Spleen (tissue), 11 donors: ENCODE measurements at regions not wholly inside any gene's neighbourhood (a gene's known extent, or its start where the extent isn't known, plus 50 kb on each side); places are given as distances from the start of the nearest gene placed in this dataset.

Experiments used
- DNase-seq: peaks from one replicate; pipeline ENCODE4 v3.0.0-alpha.2; 2020
- H3K27ac ChIP-seq, 8 donors: fragments of 200-600 bp; sonication (generic) in 7 of 8; 1 replicate in 4 of 8; 2 replicates in 4 of 8; pipeline versions ENCODE4 v1.5.0 to v1.8.0; 2016 to 2021; ENCODE audit warnings: inconsistent platforms in 4 of 8, mild to moderate bottlenecking in 4 of 8, moderate library complexity in 1 of 8
- H3K27me3 ChIP-seq, 7 donors: fragments of 200-600 bp; sonication (generic) in 6 of 7; replicated peaks in 1 of 7; 1 replicate in 4 of 7; 2 replicates in 3 of 7; pipeline versions ENCODE4 v1.5.0 to v1.8.0; 2016 to 2021; ENCODE audit warnings: inconsistent platforms in 3 of 7, mild to moderate bottlenecking in 1 of 7
- H3K36me3 ChIP-seq, 6 donors: fragments of 200-600 bp; sonication (generic) in 5 of 6; 1 replicate in 4 of 6; 2 replicates in 2 of 6; pipeline versions ENCODE4 v1.5.0 to v1.8.0; 2016 to 2021; ENCODE audit warnings: inconsistent platforms in 2 of 6
- H3K4me1 ChIP-seq, 6 donors: fragments of 200-600 bp; sonication (generic) in 5 of 6; 1 replicate in 3 of 6; 2 replicates in 3 of 6; pipeline versions ENCODE4 v1.5.0 to v1.8.0; 2016 to 2021; ENCODE audit warnings: inconsistent platforms in 3 of 6
- H3K4me3 ChIP-seq, 8 donors: fragments of 200-600 bp; sonication (generic) in 7 of 8; 1 replicate in 4 of 8; 2 replicates in 4 of 8; pipeline versions ENCODE4 v1.5.0 to v1.8.0; 2016 to 2021; ENCODE audit warnings: inconsistent platforms in 4 of 8, mild to moderate bottlenecking in 4 of 8, moderate library complexity in 2 of 8
- H3K9me3 ChIP-seq, 8 donors: fragments of 200-600 bp; sonication (generic) in 7 of 8; 1 replicate in 4 of 8; 2 replicates in 4 of 8; pipeline versions ENCODE4 v1.5.0 to v1.8.0; 2016 to 2021; ENCODE audit warnings: inconsistent platforms in 4 of 8
- CTCF ChIP-seq, 11 experiments: fragments of 200-600 bp in 7 of 11; fragments of 450-650 bp in 4 of 11; sonication (generic) in 4 of 11; IDR thresholded peaks in 8 of 11; conservative IDR thresholded peaks in 3 of 11; 1 replicate in 7 of 11; 2 replicates in 4 of 11; pipeline versions ENCODE4 v1.4.0 to v1.8.0; 2016 to 2021; ENCODE audit warnings: antibody characterized with exemption in 11 of 11, inconsistent platforms in 4 of 11, mild to moderate bottlenecking in 1 of 11
- POLR2A ChIP-seq, 3 donors: fragments of 450-650 bp; IDR thresholded peaks; one replicate each; pipeline ENCODE4 v1.5.1; 2017; ENCODE audit warnings: antibody characterized with exemption in 3 of 3, mild to moderate bottlenecking in 1 of 3
- POLR2AphosphoS5 ChIP-seq, 3 donors: sonication (generic); formaldehyde crosslinking; IDR thresholded peaks; one replicate each; pipeline ENCODE4 v1.5.1; 2017; ENCODE audit warnings: antibody characterized with exemption in 3 of 3
- WGBS, 5 donors: extraction: QIAGEN DNeasy Blood & Tissue Kit in 3 of 5; methylation state at CpG; one replicate each; pipeline versions ENCODE4 v1.1.5 to v1.1.7; 2013 to 2018; 5-methylcytosine and 5-hydroxymethylcytosine counted together
- intact Hi-C: fragments of 100-400 bp; cut with DNase I; formaldehyde crosslinking; loops from one replicate; pipeline ENCODE4 v1.15.0; 2023; ENCODE audit warnings: low total_unique reads
- donor health status: healthy with polysubstance abuse.
- donor health status: DM: no; HTN: no; CAD: no; lungs with moderate emphysema.
- donor health status: DM: no; HTN: no; CAD: no.
- donor health status: Bipolar disorder and iron deficiency.
- donor health status: healthy.
- donor health status: DM: no; HTN: no; CAD: no.
- donor health status: DM: yes; HTN: yes; CAD: no.

GRCh38 chr3:775178-775880, 317.5 kb upstream of the CNTN6 start:
- WGBS, 5 donors: 87 to 93% (median 90%) methylated on average over 6 of the region's 6 CpGs
- Histone ChIP-seq H3K27me3 (no peaks in the 10 kb centered on the region), H3K4me3 (no peak overlapping the region), H3K9me3 (peaks cover 0 to 8% (median 2%) of the 10 kb centered on the region in 8 donors), H3K36me3 (no peaks in the 10 kb centered on the region), H3K4me1 (no peaks in the 10 kb centered on the region), H3K27ac (no peak overlapping the region)
- DNase-seq: no peak
- intact Hi-C loops: no loop called here
- no peak for TF ChIP-seq CTCF (IDR thresholded peaks at IDR 0.05 in 8 of 11, conservative IDR thresholded peaks at IDR 0.05 in 3 of 11)
- TF ChIP-seq POLR2A (IDR thresholded peaks at IDR 0.05): no peak
- TF ChIP-seq POLR2AphosphoS5 (IDR thresholded peaks at IDR 0.05): no peak

- no peak overlapping the region for H3K27ac ChIP-seq
- WGBS, 5 donors: 71 to 86% (median 74%) methylated on average over 3 of the region's 3 CpGs
- intact Hi-C loops: no loop called here
- no peaks in the 10 kb centered on the region for H3K27me3 ChIP-seq
- TF ChIP-seq POLR2AphosphoS5 (IDR thresholded peaks at IDR 0.05): no peak
- TF ChIP-seq CTCF (IDR thresholded peaks at IDR 0.05 in 8 of 11, conservative IDR thresholded peaks at IDR 0.05 in 3 of 11): no peak
- no peak for TF ChIP-seq POLR2A (IDR thresholded peaks at IDR 0.05)
- H3K9me3 ChIP-seq: peaks cover 0 to 23% (median 14%) of the 10 kb centered on the region in 8 donors
- no peak overlapping the region for H3K4me3 ChIP-seq
- H3K4me1 ChIP-seq: no peaks in the 10 kb centered on the region
- no peak for DNase-seq
- no peaks in the 10 kb centered on the region for H3K36me3 ChIP-seq
Observed at GRCh38 chr3:780505-780904, 312.3 kb upstream of the CNTN6 start.

- TF ChIP-seq CTCF (IDR thresholded peaks at IDR 0.05 in 8 of 11, conservative IDR thresholded peaks at IDR 0.05 in 3 of 11) (no peak), POLR2A (IDR thresholded peaks at IDR 0.05) (no peak)
- H3K27me3 ChIP-seq: no peaks in the 10 kb centered on the region
- 88 to 93% (median 90%) methylated on average over 5 of the region's 5 CpGs for WGBS, 5 donors
- H3K4me1 ChIP-seq: no peaks in the 10 kb centered on the region
- peaks cover 0 to 11% (median 2%) of the 10 kb centered on the region in 8 donors for H3K9me3 ChIP-seq
- H3K27ac ChIP-seq: no peak overlapping the region
- DNase-seq: no peak
- intact Hi-C loops: no loop called here
- H3K36me3 ChIP-seq: no peaks in the 10 kb centered on the region
- H3K4me3 ChIP-seq: no peak overlapping the region
Observed at GRCh38 chr3:791442-791841, 301.4 kb upstream of the CNTN6 start.

GRCh38 chr3:792630-793029, 300.2 kb upstream of the CNTN6 start:
- TF ChIP-seq CTCF (IDR thresholded peaks at IDR 0.05 in 8 of 11, conservative IDR thresholded peaks at IDR 0.05 in 3 of 11): no peak
- TF ChIP-seq POLR2AphosphoS5 (IDR thresholded peaks at IDR 0.05): no peak
- no peak for TF ChIP-seq POLR2A (IDR thresholded peaks at IDR 0.05)
- WGBS, 5 donors: 77 to 87% (median 85%) methylated on average over 8 of the region's 8 CpGs
- Histone ChIP-seq H3K27ac (no peak overlapping the region), H3K9me3 (peaks cover 0 to 8% (median 2%) of the 10 kb centered on the region in 8 donors), H3K27me3 (no peaks in the 10 kb centered on the region), H3K4me1 (no peaks in the 10 kb centered on the region), H3K36me3 (no peaks in the 10 kb centered on the region), H3K4me3 (no peak overlapping the region)
- intact Hi-C loops: no loop called here
- no peak for DNase-seq
